Forelimb muscle (tissue), 1 donor: ENCODE measurements at regions not wholly inside any gene's neighbourhood (a gene's known extent, or its start where the extent isn't known, plus 50 kb on each side); places are given as distances from the start of the nearest gene placed in this dataset.
"Not testable (repeated sequence)": the region's sequence is repeated elsewhere in the genome, so short reads cannot be mapped to it uniquely, and the experiment has no call there.

Source experiments
- DNase-seq: peaks from one replicate; pipeline ENCODE4 v3.0.0-alpha.2; 2013; ENCODE audit warnings: low read depth

GRCh38 chr6:82584194-82584695 is 220.6 kb downstream of the TPBG start:
- no peak for DNase-seq

GRCh38 chr6:82584856-82585255 is 221.2 kb downstream of the TPBG start:
- DNase-seq: no peak

GRCh38 chr6:82588020-82588419 is 224.4 kb downstream of the TPBG start:
- no peak for DNase-seq

- DNase-seq: no peak
These were observed 225.3 kb downstream of the TPBG start for GRCh38 chr6:82588859-82589412.

GRCh38 chr6:82589509-82590206 is 226.0 kb downstream of the TPBG start:
- DNase-seq: no peak

GRCh38 chr6:82597201-82597600 is 233.6 kb downstream of the TPBG start:
- DNase-seq: no peak

- no peak for DNase-seq
These were observed 239.2 kb downstream of the TPBG start for GRCh38 chr6:82602776-82603175.

- no peak for DNase-seq
These were observed 240.3 kb downstream of the TPBG start for GRCh38 chr6:82603871-82604270.

GRCh38 chr6:82607998-82608725 is 244.5 kb downstream of the TPBG start:
- DNase-seq: no peak

GRCh38 chr6:82608781-82609180 is 245.2 kb downstream of the TPBG start:
- DNase-seq: no peak

- DNase-seq: no peak
These were observed 248.1 kb downstream of the TPBG start for GRCh38 chr6:82611751-82612150.

- no peak for DNase-seq
These were observed 248.9 kb downstream of the TPBG start for GRCh38 chr6:82612475-82613039.

- DNase-seq: no peak
These were observed 250.9 kb downstream of the TPBG start for GRCh38 chr6:82614518-82614917.

GRCh38 chr6:82616386-82617028 is 252.9 kb downstream of the TPBG start:
- no peak for DNase-seq

GRCh38 chr6:82617648-82618047 is 254.0 kb downstream of the TPBG start:
- DNase-seq: no peak

GRCh38 chr6:82619573-82619972 is 256.0 kb downstream of the TPBG start:
- no peak for DNase-seq

GRCh38 chr6:82622461-82622860 is 258.8 kb downstream of the TPBG start:
- no peak for DNase-seq

- DNase-seq: no peak
These were observed 260.6 kb downstream of the TPBG start for GRCh38 chr6:82624251-82624650.

- not testable (repeated sequence) for DNase-seq
These were observed 263.3 kb downstream of the TPBG start for GRCh38 chr6:82626946-82627345.

GRCh38 chr6:82629921-82630320 is 266.3 kb downstream of the TPBG start:
- DNase-seq: no peak

GRCh38 chr6:82641677-82642076 is 278.1 kb downstream of the TPBG start:
- DNase-seq: no peak
